ENCODE measurements at regions not wholly inside any gene's neighbourhood (a gene's known extent, or its start where the extent isn't known, plus 50 kb on each side); places are given as distances from the start of the nearest gene placed in this dataset.

DNA sequence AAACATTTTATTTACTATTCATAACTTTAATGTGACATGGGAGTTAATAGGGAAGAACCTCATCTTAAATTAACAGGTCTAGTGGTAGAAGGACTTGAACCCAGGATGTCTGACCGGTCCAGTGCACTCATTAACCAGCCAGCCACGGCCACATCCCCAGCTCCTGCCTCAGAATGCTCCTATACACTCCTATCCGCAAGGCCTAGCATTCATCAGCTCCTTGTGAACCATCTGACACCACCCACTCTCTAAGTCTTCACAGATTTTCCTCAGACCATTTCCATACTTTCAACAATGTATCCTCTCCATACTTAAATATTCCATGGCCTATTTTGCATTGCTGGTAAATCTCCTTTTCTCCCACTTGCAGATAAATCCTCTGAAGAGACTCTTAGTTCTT is 98.3 kb downstream of the KLF12 start:
- Histone ChIP-seq H3K9me3 (no peaks in the 10 kb centered on the region), H3K36me3 (no peaks in the 10 kb centered on the region), H3K4me1 (no peaks in the 10 kb centered on the region), H3K4me3 (no peak overlapping the region), H3K27ac (no peak overlapping the region), H3K27me3 (no peaks in the 10 kb centered on the region)
- no peak for DNase-seq
- ATAC-seq: no peak
- TF ChIP-seq, protein P1, sequence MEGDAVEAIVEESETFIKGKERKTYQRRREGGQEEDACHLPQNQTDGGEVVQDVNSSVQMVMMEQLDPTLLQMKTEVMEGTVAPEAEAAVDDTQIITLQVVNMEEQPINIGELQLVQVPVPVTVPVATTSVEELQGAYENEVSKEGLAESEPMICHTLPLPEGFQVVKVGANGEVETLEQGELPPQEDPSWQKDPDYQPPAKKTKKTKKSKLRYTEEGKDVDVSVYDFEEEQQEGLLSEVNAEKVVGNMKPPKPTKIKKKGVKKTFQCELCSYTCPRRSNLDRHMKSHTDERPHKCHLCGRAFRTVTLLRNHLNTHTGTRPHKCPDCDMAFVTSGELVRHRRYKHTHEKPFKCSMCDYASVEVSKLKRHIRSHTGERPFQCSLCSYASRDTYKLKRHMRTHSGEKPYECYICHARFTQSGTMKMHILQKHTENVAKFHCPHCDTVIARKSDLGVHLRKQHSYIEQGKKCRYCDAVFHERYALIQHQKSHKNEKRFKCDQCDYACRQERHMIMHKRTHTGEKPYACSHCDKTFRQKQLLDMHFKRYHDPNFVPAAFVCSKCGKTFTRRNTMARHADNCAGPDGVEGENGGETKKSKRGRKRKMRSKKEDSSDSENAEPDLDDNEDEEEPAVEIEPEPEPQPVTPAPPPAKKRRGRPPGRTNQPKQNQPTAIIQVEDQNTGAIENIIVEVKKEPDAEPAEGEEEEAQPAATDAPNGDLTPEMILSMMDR (IDR thresholded peaks at IDR 0.05): no peak
- intact Hi-C loops (cut with DNase I): no loop called here

DNA sequence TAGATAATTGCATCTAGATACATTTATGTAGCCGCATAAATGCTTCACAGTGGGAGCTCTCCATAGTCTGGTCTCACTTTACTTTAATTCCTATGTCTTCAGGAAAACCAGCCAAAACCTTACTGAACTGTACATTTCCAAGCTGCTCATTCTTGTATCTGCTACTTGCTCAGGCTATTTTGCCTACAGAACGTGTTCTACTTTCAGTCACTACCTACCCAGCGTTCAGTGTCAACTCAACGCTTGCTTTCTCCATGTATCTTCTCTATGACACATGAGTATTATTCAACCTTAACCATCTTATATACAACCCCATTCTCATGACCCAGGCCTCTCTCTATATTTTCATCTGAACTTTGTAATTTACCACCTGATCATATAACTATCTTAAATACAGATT is 101.9 kb downstream of the KLF12 start:
- Histone ChIP-seq H3K36me3 (no peaks in the 10 kb centered on the region), H3K27ac (no peak overlapping the region), H3K27me3 (no peaks in the 10 kb centered on the region), H3K4me1 (no peaks in the 10 kb centered on the region), H3K9me3 (no peaks in the 10 kb centered on the region), H3K4me3 (no peak overlapping the region)
- DNase-seq: no peak
- TF ChIP-seq, protein P1 (IDR thresholded peaks at IDR 0.05): no peak
- intact Hi-C loops (cut with DNase I): no loop called here
- no peak for ATAC-seq

DNA sequence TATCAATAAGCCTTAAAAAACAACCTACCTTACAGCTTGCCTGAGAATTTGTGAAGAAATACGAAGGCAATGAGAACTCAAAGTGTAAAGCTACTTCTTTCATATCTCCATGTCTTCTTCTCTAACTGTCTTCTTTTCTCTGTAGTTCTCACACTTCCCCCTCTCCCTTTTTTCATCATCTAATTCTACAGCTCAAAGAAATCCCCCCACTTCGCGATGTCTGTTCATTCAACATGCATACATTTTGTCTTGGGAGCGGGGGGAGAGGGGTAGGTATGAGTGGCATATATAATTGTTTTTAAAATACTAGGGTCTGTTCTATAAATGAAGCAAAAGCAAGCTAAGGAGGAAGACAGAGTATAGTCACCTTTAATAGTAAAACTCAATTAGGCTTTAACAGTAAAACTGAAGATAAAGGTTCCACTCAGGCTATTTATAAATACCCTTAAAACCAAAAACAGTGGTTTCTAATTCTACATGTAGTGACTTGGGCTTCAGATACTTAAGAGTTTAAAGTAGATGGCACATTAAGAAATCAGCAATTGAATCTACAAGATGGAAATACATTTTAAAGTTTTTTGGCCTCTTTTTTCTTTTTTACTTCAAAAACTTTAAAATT is 106.9 kb downstream of the KLF12 start:
- TF ChIP-seq, protein P1 (IDR thresholded peaks at IDR 0.05): no peak
- Histone ChIP-seq H3K27me3 (no peaks in the 10 kb centered on the region), H3K4me1 (no peaks in the 10 kb centered on the region), H3K27ac (no peak overlapping the region), H3K36me3 (no peaks in the 10 kb centered on the region), H3K9me3 (no peaks in the 10 kb centered on the region), H3K4me3 (no peak overlapping the region)
- DNase-seq: no peak
- intact Hi-C loops (cut with DNase I): no loop called here
- no peak for ATAC-seq

DNA sequence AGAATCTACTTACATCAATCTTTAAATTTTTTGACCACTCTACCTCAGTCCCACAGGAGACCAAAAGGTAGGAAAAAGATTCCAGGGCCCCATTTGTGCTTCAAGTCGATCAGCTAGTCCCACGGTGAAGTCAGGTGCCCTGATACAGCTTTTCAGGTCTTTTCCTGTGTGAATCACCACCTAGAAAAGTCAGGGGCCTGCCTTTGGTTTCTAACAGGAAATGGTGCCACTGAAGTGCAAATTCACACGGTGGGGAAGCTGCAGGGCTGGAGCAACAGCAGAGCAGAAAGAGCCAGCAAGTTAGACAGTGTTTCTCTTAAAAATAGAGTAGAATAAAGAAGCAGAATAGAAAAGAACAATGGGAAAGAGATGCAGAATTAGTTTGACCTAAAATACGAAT is 107.5 kb downstream of the KLF12 start:
- H3K4me1 ChIP-seq: no peaks in the 10 kb centered on the region
- no peak overlapping the region for H3K27ac ChIP-seq
- TF ChIP-seq, protein P1 (IDR thresholded peaks at IDR 0.05): no peak

DNA sequence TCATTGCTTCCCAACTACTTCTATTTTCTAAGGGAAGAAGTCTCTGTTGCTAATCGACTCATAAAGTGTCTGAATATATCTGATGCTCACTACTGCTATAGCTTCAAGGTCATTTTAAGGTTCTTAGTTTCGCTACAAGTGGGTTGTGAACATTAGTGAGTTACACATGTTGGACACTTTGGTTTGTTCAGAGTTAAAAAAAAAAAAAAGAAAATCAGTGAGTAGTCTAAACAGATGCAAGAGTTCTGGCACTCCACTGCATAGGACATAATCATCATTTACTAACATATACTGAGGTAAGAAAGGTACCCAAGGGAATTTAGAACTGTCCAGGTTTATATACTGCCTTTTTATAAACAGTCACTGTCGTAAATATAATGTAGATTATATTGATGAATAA is 108.8 kb downstream of the KLF12 start:
- DNase-seq (no peak), ATAC-seq (no peak)
- TF ChIP-seq, protein P1 (IDR thresholded peaks at IDR 0.05): no peak
- no peak overlapping the region for H3K4me3 ChIP-seq
- intact Hi-C loops (cut with DNase I): no loop called here
- H3K27me3 ChIP-seq: no peaks in the 10 kb centered on the region
- no peaks in the 10 kb centered on the region for H3K36me3 ChIP-seq
- no peaks in the 10 kb centered on the region for H3K4me1 ChIP-seq
- H3K27ac ChIP-seq: no peak overlapping the region
- H3K9me3 ChIP-seq: no peaks in the 10 kb centered on the region

More for the DNA sequence above, 107.5 kb downstream of the KLF12 start:
- intact Hi-C loops (cut with DNase I): no loop called here
- Histone ChIP-seq H3K27me3 (no peaks in the 10 kb centered on the region), H3K9me3 (no peaks in the 10 kb centered on the region), H3K4me3 (no peak overlapping the region), H3K36me3 (no peaks in the 10 kb centered on the region)
- no peak for DNase-seq
- no peak for ATAC-seq

DNA sequence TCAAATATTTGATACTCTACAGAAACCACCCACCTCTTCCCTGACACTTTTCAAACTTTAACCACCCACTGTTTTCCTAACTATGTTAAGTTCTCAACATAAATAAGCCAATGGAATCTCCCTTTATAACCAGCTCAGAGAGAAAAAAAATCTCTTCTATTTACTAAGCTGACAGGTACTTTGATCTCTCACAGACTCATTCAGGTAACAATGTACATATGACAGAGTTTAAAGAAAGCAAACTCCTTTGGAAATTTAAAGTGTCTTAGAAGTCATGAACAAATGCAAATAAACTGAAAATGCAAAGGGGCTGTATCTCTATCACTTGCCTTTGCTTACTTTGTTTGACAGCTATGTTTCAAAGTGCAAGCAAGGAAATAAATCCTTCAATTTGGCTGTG is 109.3 kb downstream of the KLF12 start:
- TF ChIP-seq, protein P1 (IDR thresholded peaks at IDR 0.05): no peak
- no peak for ATAC-seq

More for the DNA sequence above, 109.3 kb downstream of the KLF12 start:
- no peaks in the 10 kb centered on the region for H3K9me3 ChIP-seq
- no peaks in the 10 kb centered on the region for H3K4me1 ChIP-seq
- no peak overlapping the region for H3K27ac ChIP-seq
- no peaks in the 10 kb centered on the region for H3K27me3 ChIP-seq
- H3K36me3 ChIP-seq: no peaks in the 10 kb centered on the region
- no peak overlapping the region for H3K4me3 ChIP-seq
- no peak for DNase-seq
- intact Hi-C loops (cut with DNase I): no loop called here

All from upper lobe of right lung (tissue), 1 donor.